ENCODE measurements at regions not wholly inside any gene's neighbourhood (a gene's known extent, or its start where the extent isn't known, plus 50 kb on each side); places are given as distances from the start of the nearest gene placed in this dataset.
"Not testable (repeated sequence)": the region's sequence is repeated elsewhere in the genome, so short reads cannot be mapped to it uniquely, and the experiment has no call there.

DNA sequence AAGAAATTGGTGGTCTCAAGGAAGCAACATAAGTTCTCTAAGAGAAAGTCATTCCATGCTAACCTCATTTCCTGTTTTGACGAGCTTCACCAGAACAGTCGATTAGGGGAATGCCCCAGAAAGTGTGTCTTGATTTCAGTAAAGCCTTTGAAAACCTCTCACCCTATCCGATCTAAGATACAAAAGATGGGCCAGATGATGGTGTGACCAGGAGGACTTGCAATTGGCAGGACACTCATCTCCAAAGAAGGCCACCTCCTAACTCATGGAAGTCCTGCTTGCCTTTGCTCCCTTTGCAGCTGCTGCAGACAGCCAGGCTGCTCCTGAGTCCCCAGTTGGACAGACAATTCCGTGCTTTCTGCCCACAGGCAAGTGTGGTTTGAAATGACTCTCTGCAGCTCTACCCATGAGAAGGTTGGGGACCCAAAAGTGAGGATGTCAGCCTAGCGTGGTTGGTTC, 304.2 kb downstream of the BCL2L11 start:
- Histone ChIP-seq H4K20me1 (ENCODE audit: insufficient read depth, low read length) (peaks cover 30% of the 10 kb centered on the region), H3K4me1 (ENCODE audit: low read length) (peaks cover 25% of the 10 kb centered on the region), H3K27ac (ENCODE audit: low read length) (peak overlapping the region; percentile 28; the same call in 1 of the 2 replicates), H3K4me3 (ENCODE audit: low read length) (peak overlapping the region; percentile 35; the same call in 1 of the 2 replicates), H3K4me2 (ENCODE audit: low read length) (peak overlapping the region; percentile 62)
- not testable (repeated sequence) for H3K9me3 ChIP-seq (ENCODE audit: insufficient read depth, low read length); H2AFZ ChIP-seq (ENCODE audit: low read depth, low read length); H3K79me2 ChIP-seq (ENCODE audit: low read length); H3K9ac ChIP-seq (ENCODE audit: low read length); H3K36me3 ChIP-seq (replicated peaks; ENCODE audit: low read depth, low read length); H3K27me3 ChIP-seq (ENCODE audit: low read depth, low read length)

- not testable (repeated sequence) for H3K9me3 ChIP-seq (ENCODE audit: insufficient read depth, low read length); H3K36me3 ChIP-seq (replicated peaks; ENCODE audit: low read depth, low read length); H3K79me2 ChIP-seq (ENCODE audit: low read length); H3K27me3 ChIP-seq (ENCODE audit: low read depth, low read length); H3K4me3 ChIP-seq (ENCODE audit: low read length); H2AFZ ChIP-seq (ENCODE audit: low read depth, low read length); H3K9ac ChIP-seq (ENCODE audit: low read length)
- H4K20me1 ChIP-seq (ENCODE audit: insufficient read depth, low read length), result peaks cover 29% of the 10 kb centered on the region
- peak overlapping the region; percentile 35; the same call in 1 of the 2 replicates for H3K27ac ChIP-seq (ENCODE audit: low read length)
- peaks cover 27% of the 10 kb centered on the region for H3K4me1 ChIP-seq (ENCODE audit: low read length)
- H3K4me2 ChIP-seq (ENCODE audit: low read length), result peak overlapping the region; percentile 62
Observed at GRCh38 chr2:111425789-111426201, 305.1 kb downstream of the BCL2L11 start.

- not testable (repeated sequence) for H3K79me2 ChIP-seq (ENCODE audit: low read length); H3K36me3 ChIP-seq (replicated peaks; ENCODE audit: low read depth, low read length); H3K27me3 ChIP-seq (ENCODE audit: low read depth, low read length); H3K4me2 ChIP-seq (ENCODE audit: low read length); H3K4me3 ChIP-seq (ENCODE audit: low read length); H2AFZ ChIP-seq (ENCODE audit: low read depth, low read length); H3K27ac ChIP-seq (ENCODE audit: low read length); H3K9me3 ChIP-seq (ENCODE audit: insufficient read depth, low read length); H3K9ac ChIP-seq (ENCODE audit: low read length)
- Histone ChIP-seq H4K20me1 (ENCODE audit: insufficient read depth, low read length) (peaks cover 32% of the 10 kb centered on the region), H3K4me1 (ENCODE audit: low read length) (peaks cover 35% of the 10 kb centered on the region)
Observed at GRCh38 chr2:111427346-111427745, 306.6 kb downstream of the BCL2L11 start.

DNA sequence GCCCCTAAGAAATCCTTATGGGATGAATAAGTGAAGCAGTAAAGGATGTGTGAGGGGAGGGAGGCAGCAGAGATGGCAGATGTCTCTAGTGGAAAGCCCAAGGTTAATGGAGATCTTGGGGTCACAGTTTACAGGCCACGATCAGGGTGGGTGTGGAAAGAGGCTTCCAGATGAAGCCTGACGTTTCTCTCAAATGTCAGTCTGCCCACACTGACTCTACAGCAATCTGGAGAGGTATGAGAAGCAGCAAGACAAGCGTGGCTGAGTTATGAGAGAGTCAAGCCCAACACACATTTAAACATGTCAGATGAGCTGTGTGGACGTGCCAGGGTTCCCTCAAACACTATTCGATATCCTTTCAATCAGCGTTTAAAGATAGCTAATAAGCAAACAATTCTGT, 308.2 kb downstream of the BCL2L11 start:
- H3K4me3 ChIP-seq (ENCODE audit: low read length), result peak overlapping the region; percentile 24; the same call in 1 of the 2 replicates
- peaks cover 37% of the 10 kb centered on the region for H4K20me1 ChIP-seq (ENCODE audit: insufficient read depth, low read length)
- not testable (repeated sequence) for H3K79me2 ChIP-seq (ENCODE audit: low read length); H3K27me3 ChIP-seq (ENCODE audit: low read depth, low read length); H2AFZ ChIP-seq (ENCODE audit: low read depth, low read length); H3K9ac ChIP-seq (ENCODE audit: low read length); H3K9me3 ChIP-seq (ENCODE audit: insufficient read depth, low read length); H3K36me3 ChIP-seq (replicated peaks; ENCODE audit: low read depth, low read length); H3K27ac ChIP-seq (ENCODE audit: low read length)
- H3K4me2 ChIP-seq (ENCODE audit: low read length), result peak overlapping the region; percentile 55
- H3K4me1 ChIP-seq (ENCODE audit: low read length), result peaks cover 42% of the 10 kb centered on the region

DNA sequence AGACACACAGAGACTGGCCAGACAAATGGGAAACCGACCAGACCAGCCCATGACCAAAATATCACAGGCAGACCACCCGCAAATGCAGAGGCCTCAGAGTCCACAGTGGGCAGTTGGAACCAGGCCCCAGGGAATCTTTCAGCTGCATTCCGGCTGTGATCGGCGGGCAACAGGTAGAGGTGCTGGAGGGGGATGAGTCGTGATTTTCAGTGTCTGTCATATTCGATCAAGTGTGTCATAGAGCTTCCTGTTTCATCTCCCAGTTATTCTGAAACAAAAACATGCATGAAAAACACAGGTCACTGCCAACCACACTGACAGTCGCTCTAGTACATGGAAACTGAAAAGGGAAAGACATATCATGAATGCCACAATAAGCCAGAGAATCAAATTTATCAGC, 308.6 kb downstream of the BCL2L11 start:
- H3K9me3 ChIP-seq (ENCODE audit: insufficient read depth, low read length); H2AFZ ChIP-seq (ENCODE audit: low read depth, low read length); H3K27ac ChIP-seq (ENCODE audit: low read length); H3K27me3 ChIP-seq (ENCODE audit: low read depth, low read length); H3K36me3 ChIP-seq (replicated peaks; ENCODE audit: low read depth, low read length); H3K9ac ChIP-seq (ENCODE audit: low read length); H3K79me2 ChIP-seq (ENCODE audit: low read length): not testable (repeated sequence)
- Histone ChIP-seq H3K4me3 (ENCODE audit: low read length) (peak overlapping the region; percentile 24; the same call in 1 of the 2 replicates), H3K4me2 (ENCODE audit: low read length) (peak overlapping the region; percentile 55), H4K20me1 (ENCODE audit: insufficient read depth, low read length) (peaks cover 39% of the 10 kb centered on the region), H3K4me1 (ENCODE audit: low read length) (peaks cover 42% of the 10 kb centered on the region)

- H2AFZ ChIP-seq (ENCODE audit: low read depth, low read length); H3K9me3 ChIP-seq (ENCODE audit: insufficient read depth, low read length); H3K4me3 ChIP-seq (ENCODE audit: low read length); H3K27me3 ChIP-seq (ENCODE audit: low read depth, low read length); H3K4me2 ChIP-seq (ENCODE audit: low read length); H3K27ac ChIP-seq (ENCODE audit: low read length); H3K36me3 ChIP-seq (replicated peaks; ENCODE audit: low read depth, low read length); H3K9ac ChIP-seq (ENCODE audit: low read length); H3K79me2 ChIP-seq (ENCODE audit: low read length): not testable (repeated sequence)
- peaks cover 35% of the 10 kb centered on the region for H4K20me1 ChIP-seq (ENCODE audit: insufficient read depth, low read length)
- H3K4me1 ChIP-seq (ENCODE audit: low read length), result peaks cover 27% of the 10 kb centered on the region
Observed at GRCh38 chr2:111430817-111431661, 310.3 kb downstream of the BCL2L11 start.

GRCh38 chr2:111432423-111432822, 311.7 kb downstream of the BCL2L11 start:
- Histone ChIP-seq H4K20me1 (ENCODE audit: insufficient read depth, low read length) (peaks cover 31% of the 10 kb centered on the region), H3K4me2 (ENCODE audit: low read length) (peak overlapping the region; percentile 43), H3K27ac (ENCODE audit: low read length) (peak overlapping the region; percentile 19; the same call in 1 of the 2 replicates), H3K4me1 (ENCODE audit: low read length) (peaks cover 27% of the 10 kb centered on the region)
- H3K36me3 ChIP-seq (replicated peaks; ENCODE audit: low read depth, low read length); H3K27me3 ChIP-seq (ENCODE audit: low read depth, low read length); H3K9ac ChIP-seq (ENCODE audit: low read length); H3K9me3 ChIP-seq (ENCODE audit: insufficient read depth, low read length); H3K79me2 ChIP-seq (ENCODE audit: low read length); H3K4me3 ChIP-seq (ENCODE audit: low read length); H2AFZ ChIP-seq (ENCODE audit: low read depth, low read length): not testable (repeated sequence)

DNA sequence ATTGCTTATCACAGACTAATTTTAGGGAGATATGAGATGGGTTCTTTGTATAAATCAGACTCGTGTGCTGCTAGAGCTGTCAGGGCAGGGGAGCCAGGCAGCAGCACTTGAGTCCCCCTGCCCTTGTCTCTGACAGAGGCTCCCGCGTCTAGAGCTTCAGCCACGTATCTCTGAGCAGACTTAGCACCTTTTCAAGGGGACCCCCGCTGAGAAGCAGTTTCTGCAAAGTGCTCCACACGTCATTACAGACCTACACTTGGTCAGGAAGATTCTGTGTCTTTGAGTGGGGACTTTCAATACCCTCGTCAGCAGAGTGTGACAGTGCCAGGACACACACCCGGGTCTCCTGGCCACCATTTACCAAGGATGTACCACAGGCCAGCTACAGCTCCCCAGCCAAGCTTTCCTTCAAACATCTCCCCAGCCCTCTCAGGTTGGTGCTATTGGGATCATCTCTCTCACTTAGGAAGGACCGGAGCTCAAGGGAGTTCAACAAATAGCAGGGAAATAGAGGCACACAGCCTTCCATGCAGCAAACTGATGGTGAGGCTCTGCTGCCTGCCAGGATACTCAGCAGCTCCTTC, 312.3 kb downstream of the BCL2L11 start:
- H3K4me3 ChIP-seq (ENCODE audit: low read length); H3K27me3 ChIP-seq (ENCODE audit: low read depth, low read length); H3K79me2 ChIP-seq (ENCODE audit: low read length); H3K9ac ChIP-seq (ENCODE audit: low read length); H2AFZ ChIP-seq (ENCODE audit: low read depth, low read length); H3K36me3 ChIP-seq (replicated peaks; ENCODE audit: low read depth, low read length); H3K9me3 ChIP-seq (ENCODE audit: insufficient read depth, low read length): not testable (repeated sequence)
- Histone ChIP-seq H3K27ac (ENCODE audit: low read length) (peak overlapping the region; percentile 32; the same call in 1 of the 2 replicates), H3K4me1 (ENCODE audit: low read length) (peaks cover 27% of the 10 kb centered on the region), H3K4me2 (ENCODE audit: low read length) (peak overlapping the region; percentile 28; the same call in 1 of the 2 replicates), H4K20me1 (ENCODE audit: insufficient read depth, low read length) (peaks cover 28% of the 10 kb centered on the region)

DNA sequence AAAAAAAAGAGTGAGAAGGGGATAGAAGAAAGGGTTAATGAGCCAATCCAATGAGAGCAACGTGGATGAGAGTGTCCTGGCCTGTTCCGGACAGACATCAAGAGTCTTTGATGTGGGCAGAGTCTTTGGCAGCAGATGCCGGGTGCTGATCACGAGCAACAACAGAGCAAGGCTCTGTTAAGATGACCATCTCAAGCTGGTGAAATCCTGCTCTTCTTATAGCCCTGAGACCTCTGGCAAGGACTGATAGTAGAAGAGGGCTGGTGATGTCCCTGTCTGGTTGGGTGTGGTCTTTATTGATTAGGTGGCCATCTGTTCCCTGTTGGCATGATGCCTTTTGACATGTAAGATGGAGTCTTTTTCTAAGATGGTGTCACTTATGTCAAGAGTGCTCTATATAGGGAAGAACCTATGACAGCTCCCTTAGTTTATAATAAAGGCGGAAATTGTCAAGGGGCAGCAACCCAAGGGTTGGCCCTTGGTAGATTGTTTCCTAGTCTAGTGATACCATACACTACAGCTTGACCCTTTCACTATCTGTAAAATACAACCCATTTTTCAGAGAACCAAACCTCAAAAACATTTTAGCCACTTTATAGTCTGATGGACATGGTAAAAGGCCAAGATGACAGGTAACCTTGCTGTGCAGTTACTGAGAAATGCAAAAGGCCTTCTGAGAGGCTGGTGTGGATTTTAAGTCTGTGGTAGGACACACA, 313.3 kb downstream of the BCL2L11 start:
- H3K4me2 ChIP-seq (ENCODE audit: low read length); H3K9me3 ChIP-seq (ENCODE audit: insufficient read depth, low read length); H2AFZ ChIP-seq (ENCODE audit: low read depth, low read length); H3K9ac ChIP-seq (ENCODE audit: low read length); H3K27ac ChIP-seq (ENCODE audit: low read length); H3K27me3 ChIP-seq (ENCODE audit: low read depth, low read length); H3K4me3 ChIP-seq (ENCODE audit: low read length); H3K79me2 ChIP-seq (ENCODE audit: low read length); H3K36me3 ChIP-seq (replicated peaks; ENCODE audit: low read depth, low read length): not testable (repeated sequence)
- peaks cover 28% of the 10 kb centered on the region for H3K4me1 ChIP-seq (ENCODE audit: low read length)
- peaks cover 20% of the 10 kb centered on the region; the same call in 1 of the 2 replicates for H4K20me1 ChIP-seq (ENCODE audit: insufficient read depth, low read length)

Measured in OCI-LY3 (cell line).